Spleen (tissue), 7 donors: ENCODE measurements at regions not wholly inside any gene's neighbourhood (a gene's known extent, or its start where the extent isn't known, plus 50 kb on each side); places are given as distances from the start of the nearest gene placed in this dataset.

ENCODE experiments used
- POLR2AphosphoS5 ChIP-seq, 3 donors: sonication (generic); formaldehyde crosslinking; IDR thresholded peaks; one replicate each; pipeline ENCODE4 v1.5.1; 2017; ENCODE audit warnings: antibody characterized with exemption in 3 of 3
- TF ChIP-seq, protein P1 (sequence below), 11 experiments: fragments of 200-600 bp in 7 of 11; fragments of 450-650 bp in 4 of 11; sonication (generic) in 4 of 11; IDR thresholded peaks in 8 of 11; conservative IDR thresholded peaks in 3 of 11; 1 replicate in 7 of 11; 2 replicates in 4 of 11; pipeline versions ENCODE4 v1.4.0 to v1.8.0; 2016 to 2021; ENCODE audit warnings: antibody characterized with exemption in 11 of 11, inconsistent platforms in 4 of 11, mild to moderate bottlenecking in 1 of 11
- donor health status: DM: no; HTN: no; CAD: no; lungs with moderate emphysema.
- donor health status: DM: no; HTN: no; CAD: no.
- donor health status: DM: no; HTN: no; CAD: no.

DNA sequence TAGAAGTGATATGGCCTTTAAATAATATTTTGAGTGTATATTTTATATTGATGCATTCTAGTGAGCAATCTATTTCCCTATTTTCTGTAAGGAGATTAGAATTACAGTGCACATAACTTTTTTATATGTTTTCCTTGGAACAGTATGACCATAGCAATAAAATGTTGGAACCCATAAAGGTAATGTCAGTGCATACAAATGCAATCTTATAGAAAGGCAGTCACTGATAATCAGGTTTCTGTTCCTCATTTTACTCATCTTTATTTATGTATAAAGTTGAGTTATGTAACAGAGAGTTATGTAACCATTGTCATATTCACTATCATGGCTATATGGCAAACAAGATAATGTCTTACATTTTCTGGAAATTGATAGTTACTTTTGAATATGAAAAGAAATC lies 179.9 kb upstream of the NETO1 start:
- no peak for TF ChIP-seq POLR2AphosphoS5 (IDR thresholded peaks at IDR 0.05)
- TF ChIP-seq, protein P1, sequence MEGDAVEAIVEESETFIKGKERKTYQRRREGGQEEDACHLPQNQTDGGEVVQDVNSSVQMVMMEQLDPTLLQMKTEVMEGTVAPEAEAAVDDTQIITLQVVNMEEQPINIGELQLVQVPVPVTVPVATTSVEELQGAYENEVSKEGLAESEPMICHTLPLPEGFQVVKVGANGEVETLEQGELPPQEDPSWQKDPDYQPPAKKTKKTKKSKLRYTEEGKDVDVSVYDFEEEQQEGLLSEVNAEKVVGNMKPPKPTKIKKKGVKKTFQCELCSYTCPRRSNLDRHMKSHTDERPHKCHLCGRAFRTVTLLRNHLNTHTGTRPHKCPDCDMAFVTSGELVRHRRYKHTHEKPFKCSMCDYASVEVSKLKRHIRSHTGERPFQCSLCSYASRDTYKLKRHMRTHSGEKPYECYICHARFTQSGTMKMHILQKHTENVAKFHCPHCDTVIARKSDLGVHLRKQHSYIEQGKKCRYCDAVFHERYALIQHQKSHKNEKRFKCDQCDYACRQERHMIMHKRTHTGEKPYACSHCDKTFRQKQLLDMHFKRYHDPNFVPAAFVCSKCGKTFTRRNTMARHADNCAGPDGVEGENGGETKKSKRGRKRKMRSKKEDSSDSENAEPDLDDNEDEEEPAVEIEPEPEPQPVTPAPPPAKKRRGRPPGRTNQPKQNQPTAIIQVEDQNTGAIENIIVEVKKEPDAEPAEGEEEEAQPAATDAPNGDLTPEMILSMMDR (IDR thresholded peaks at IDR 0.05 in 8 of 11, conservative IDR thresholded peaks at IDR 0.05 in 3 of 11): no peak
